Inflammatory macrophage (primary cell): ENCODE measurements at regions not wholly inside any gene's neighbourhood (a gene's known extent, or its start where the extent isn't known, plus 50 kb on each side); places are given as distances from the start of the nearest gene placed in this dataset.
A peak's percentile ranks its signal among the peaks of the same experiment; 100 is the strongest.

Source experiments
- DNase-seq, 2 donors: peaks; one replicate each; pipeline ENCODE4 v3.0.0-alpha.2; 2020 to 2022

GRCh38 chr18:61989138-61989537, 96.3 kb upstream of the RNF152 start:
- no peak for DNase-seq

- peak in 1 of 2 donors; percentile 48 for DNase-seq
Observed at GRCh38 chr18:61988100-61988499, 95.3 kb upstream of the RNF152 start.

GRCh38 chr18:61985681-61986080, 92.9 kb upstream of the RNF152 start:
- DNase-seq = no peak

GRCh38 chr18:61984349-61984748, 91.5 kb upstream of the RNF152 start:
- DNase-seq = no peak

GRCh38 chr18:61982475-61982874, 89.7 kb upstream of the RNF152 start:
- peak; percentile 19 to 42 for DNase-seq

GRCh38 chr18:61980355-61980754, 87.5 kb upstream of the RNF152 start:
- peak; percentile 20 to 60 for DNase-seq

GRCh38 chr18:61975526-61976326, 82.9 kb upstream of the RNF152 start:
- DNase-seq = no peak

GRCh38 chr18:61973273-61974115, 80.7 kb upstream of the RNF152 start:
- DNase-seq = no peak

- DNase-seq = peak; percentile 67 to 78
Observed at GRCh38 chr18:61972389-61973264, 79.8 kb upstream of the RNF152 start.

- peak; percentile 29 to 60 for DNase-seq
Observed at GRCh38 chr18:61967252-61967891, 74.6 kb upstream of the RNF152 start.

GRCh38 chr18:61965311-61965710, 72.5 kb upstream of the RNF152 start:
- DNase-seq = no peak

- DNase-seq = no peak
Observed at GRCh38 chr18:61964616-61965015, 71.8 kb upstream of the RNF152 start.

- no peak for DNase-seq
Observed at GRCh38 chr18:61963705-61964104, 70.9 kb upstream of the RNF152 start.

- DNase-seq = no peak
Observed at GRCh38 chr18:61957801-61958516, 65.2 kb upstream of the RNF152 start.

GRCh38 chr18:61955644-61956043, 62.8 kb upstream of the RNF152 start:
- DNase-seq = peak in 1 of 2 donors; percentile 25

GRCh38 chr18:61954096-61954746, 61.4 kb upstream of the RNF152 start:
- DNase-seq = no peak

- DNase-seq = no peak
Observed at GRCh38 chr18:61953641-61954040, 60.8 kb upstream of the RNF152 start.

GRCh38 chr18:61953161-61953560, 60.4 kb upstream of the RNF152 start:
- no peak for DNase-seq

- no peak for DNase-seq
Observed at GRCh38 chr18:61951396-61951795, 58.6 kb upstream of the RNF152 start.

- no peak for DNase-seq
Observed at GRCh38 chr18:61950371-61950770, 57.6 kb upstream of the RNF152 start.

GRCh38 chr18:61949946-61950345, 57.1 kb upstream of the RNF152 start:
- no peak for DNase-seq
